GM19452 (cell line): ENCODE measurements at regions not wholly inside any gene's neighbourhood (a gene's known extent, or its start where the extent isn't known, plus 50 kb on each side); places are given as distances from the start of the nearest gene placed in this dataset.

ENCODE experiments used
- ATAC-seq: cut with Tn5 transposase; IDR thresholded peaks from one replicate; pipeline ENCODE4 v1.9.1; 2021; ENCODE audit not compliant: unreplicated experiment

GRCh38 chr6:106918115-106918514 is 56.4 kb downstream of the CD24 start:
- no peak for ATAC-seq

GRCh38 chr6:106916891-106917290 is 57.6 kb downstream of the CD24 start:
- no peak for ATAC-seq

DNA sequence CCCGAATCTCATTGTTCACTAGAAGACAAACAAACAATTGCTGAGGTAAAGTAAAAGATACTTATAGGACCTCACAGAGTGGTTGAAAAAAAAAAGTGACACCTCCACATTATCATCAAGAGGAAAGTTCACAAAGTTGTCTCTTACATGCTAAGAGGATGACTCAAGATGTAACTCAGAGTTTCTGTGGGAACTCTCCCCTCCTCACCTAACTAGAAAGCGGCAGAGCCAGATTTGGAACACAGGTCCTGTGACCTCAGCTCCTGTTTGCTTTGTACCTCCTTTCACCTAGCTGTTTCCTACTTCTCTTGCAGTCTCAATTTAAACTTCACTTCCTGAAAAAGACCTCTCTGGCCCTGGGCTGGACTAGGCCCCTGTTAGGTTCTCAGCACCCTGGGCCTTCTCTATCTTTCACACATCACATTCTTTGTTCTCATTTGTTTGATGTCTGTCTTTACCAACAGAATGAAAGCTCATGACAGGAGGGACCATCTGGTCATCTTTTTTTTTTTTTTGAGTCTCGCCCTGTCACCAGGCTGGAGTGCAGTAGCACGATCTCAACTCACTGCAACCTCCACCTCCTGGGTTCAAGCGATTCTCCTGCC is 60.8 kb downstream of the CD24 start:
- no peak for ATAC-seq

GRCh38 chr6:106913111-106913510 is 61.4 kb downstream of the CD24 start:
- no peak for ATAC-seq

GRCh38 chr6:106912091-106912490 is 62.4 kb downstream of the CD24 start:
- no peak for ATAC-seq

GRCh38 chr6:106910999-106911949 is 63.3 kb downstream of the CD24 start:
- ATAC-seq = no peak

- ATAC-seq = no peak
These were observed 66.1 kb downstream of the CD24 start for GRCh38 chr6:106908386-106908840.

DNA sequence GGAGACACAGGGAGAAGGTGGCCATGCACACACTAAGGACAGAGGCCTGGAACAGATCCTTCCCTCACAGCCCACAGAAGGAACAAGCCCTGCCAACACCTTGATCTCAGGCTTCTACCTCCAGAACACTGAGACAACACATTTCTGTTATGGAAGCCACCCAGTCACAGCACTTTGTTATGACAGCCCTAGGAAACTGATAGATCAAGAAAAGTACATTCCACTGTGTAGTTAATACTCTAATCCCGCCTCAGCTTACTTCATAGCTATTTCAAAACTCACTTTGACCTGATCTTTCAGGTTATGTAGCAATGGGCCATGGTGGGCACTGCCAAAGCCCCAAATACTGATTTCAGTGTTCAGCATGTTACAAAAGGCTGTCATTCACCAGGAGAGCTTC is 66.8 kb downstream of the CD24 start:
- no peak for ATAC-seq

- ATAC-seq = no peak
These were observed 68.3 kb downstream of the CD24 start for GRCh38 chr6:106906232-106906631.

DNA sequence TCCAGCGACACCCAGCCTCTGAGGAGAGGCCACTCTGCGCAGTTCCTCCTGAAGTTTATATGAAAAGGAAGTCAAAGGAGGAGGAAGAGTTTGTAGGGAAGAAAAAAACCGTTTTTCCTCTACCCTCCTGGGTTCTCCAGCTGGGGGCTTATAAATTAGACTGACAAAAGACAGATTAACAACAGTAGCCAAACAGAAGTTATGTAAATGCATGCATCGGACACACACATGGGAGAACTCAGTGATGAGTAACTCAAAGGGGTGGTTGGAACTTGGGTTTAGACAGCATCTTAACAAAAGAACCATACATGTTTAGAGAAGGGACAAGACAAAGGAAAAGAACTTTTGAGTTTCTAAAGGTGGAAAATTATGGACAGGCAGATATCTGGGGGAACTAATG is 71.2 kb downstream of the CD24 start:
- ATAC-seq = no peak

GRCh38 chr6:106901062-106901461 is 73.5 kb downstream of the CD24 start:
- no peak for ATAC-seq

DNA sequence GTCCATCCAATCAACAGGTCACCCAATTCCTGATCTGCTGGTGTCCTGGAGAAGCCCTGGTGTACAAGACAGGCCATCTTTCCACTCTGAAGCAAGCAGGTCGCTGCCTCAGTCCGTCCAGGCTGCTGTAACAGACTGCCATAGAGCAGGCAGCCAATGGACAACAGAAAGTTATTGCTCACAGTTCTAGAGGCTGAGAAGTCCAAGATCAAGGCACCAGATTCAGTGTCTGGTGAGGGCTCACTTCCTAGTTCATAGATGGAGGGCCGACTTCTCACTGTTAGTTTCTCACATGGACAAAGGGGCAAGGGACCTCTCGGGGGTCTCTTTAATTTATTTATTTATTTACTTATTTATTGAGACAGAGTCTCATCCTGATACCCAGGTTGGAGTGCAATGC is 74.8 kb downstream of the CD24 start:
- no peak for ATAC-seq

GRCh38 chr6:106897580-106897979 is 76.9 kb downstream of the CD24 start:
- no peak for ATAC-seq

DNA sequence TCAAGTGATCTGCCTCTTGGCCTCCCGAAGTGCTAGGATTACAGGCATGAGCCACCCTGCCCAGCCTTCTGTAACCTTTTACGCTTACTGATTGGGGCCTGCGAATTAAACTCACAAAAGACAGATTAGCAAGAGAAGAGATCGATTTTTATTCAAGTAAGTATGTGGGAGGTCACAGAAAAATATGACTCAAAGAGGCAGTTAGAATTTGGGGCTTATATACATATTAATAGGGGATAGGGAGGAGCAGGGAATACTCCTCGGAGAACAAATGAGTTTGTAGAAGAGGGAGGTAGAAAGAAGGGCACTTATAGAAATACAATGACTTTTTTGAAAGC is 78.9 kb downstream of the CD24 start:
- no peak for ATAC-seq

- no peak for ATAC-seq
These were observed 79.4 kb downstream of the CD24 start for GRCh38 chr6:106894978-106895702.

DNA sequence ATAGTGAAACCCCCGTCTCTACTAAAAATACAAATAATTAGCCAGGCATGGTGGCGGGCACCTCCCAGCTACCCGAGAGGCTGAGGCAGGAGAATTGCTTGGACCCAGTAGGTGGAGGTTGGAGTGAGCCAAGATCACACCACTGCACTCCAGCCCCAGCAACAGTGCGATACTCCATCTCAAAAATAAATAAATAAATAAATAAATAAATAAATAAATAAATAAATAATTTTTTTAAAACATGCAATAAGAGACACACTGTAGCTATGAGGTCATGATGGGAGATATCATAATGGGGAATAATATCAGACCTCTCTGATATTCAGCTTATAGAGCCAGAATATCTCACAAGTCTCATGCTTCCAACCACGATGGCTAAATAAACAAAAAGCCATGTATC is 82.3 kb downstream of the CD24 start:
- ATAC-seq = no peak

DNA sequence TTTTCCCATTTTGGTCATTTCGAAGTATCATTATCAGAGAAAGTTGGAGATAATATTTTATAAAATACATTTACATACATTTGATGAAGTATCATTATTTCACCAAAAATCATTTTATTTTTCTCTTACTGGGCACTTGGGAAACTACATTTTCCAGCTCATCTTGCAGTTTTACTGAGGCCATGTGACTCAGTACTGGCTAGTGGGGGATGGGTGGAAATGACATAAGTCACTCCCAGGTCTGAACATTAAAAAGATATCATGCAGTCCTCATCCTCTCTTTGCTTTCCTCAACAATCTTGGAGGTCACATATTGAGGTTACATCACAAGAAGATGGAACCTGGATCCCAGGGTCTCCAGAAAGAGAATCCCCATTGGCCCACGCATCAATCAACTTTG is 84.1 kb downstream of the CD24 start:
- no peak for ATAC-seq

DNA sequence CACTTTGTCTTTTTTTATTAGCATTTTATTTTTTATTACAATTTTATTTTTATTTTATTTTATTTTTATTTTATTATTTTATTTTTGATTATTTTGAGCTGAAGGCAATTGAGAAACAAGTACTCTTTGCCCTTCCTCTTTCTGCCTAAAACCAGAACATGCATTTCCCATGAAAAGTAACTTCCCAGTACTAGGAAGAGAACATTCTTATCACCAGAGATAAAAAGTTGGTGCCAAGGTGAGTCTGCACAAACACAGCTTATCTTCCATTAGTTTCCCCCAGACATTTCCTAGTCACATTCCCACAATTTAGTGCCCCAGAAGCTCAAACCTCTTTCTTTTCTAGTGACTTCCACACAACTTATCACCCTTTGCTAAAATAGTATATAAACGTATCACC is 84.8 kb downstream of the CD24 start:
- no peak for ATAC-seq

DNA sequence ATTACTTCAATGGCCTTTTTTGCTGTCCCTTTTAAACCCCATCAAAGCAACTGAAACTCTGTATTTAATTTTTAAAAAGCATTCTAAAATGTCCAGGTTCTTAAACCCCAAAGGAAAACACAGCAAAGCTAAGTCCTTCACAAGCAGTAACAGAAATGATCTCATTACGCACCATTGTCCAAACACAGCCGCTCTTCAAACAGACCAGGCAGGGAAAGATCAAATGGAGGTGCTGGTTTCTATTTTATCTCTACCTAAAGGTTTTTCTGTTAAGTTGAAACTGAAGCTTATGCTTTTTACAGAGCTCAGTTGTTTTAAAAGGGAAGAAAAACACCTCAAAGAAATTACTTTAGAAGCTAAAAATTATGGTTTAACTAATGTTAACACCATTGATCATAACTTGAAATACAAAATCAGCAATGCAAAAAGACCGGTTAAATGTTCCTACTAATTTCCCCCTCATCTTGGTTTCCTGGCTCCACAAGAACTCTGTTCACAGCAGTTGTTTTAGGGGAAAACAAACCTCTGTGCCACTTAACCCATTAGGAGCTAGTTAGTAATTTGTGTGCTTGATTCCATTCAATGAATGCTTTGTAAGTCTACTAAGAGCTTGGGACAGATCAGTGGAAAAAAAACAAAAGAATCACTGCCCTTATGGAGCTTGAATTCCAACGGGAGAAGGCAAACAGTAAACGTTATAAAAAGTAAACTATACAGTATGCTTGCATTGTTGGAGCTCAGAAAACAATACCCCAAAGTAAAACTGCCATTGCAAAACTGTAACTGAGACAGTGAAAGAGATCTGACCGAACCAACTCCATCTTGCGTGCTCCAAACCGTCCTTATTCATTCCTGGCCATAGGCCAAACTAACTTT is 87.4 kb downstream of the CD24 start:
- no peak for ATAC-seq

DNA sequence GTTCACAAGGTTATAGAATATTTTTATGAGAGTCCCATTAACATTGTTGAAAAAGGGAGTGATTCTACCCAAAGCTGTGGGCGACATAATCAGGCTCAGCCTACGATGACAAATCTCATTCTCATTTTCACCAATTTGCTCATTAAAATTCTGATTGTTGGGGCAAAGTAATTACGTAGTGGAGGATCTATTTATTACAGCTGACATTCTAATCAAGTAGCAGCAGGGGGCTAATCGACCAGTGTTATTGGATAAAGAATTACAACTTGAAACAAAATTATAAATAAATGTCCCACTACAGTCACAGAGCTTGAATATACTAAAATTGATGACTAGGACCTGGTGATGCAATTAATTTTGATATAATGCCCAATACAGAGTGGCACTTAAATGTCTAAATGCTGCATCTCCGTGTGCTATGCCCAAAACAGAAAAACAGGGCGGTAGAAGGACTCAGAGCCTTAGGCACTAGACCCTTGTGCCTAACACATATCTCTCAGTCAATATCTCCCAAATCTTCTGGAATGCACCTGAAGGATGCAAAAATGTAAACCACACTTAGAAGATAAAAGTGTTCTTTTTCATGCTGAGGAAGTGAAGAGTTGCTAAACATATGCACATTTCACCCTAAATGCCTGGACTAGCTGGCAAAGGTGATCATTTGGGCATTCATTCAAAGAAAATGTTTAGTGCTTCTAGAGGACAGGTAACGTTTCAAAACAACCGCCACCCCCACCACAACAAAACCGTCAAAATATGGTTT is 88.3 kb downstream of the CD24 start:
- no peak for ATAC-seq
